MCF 10A (cell line): ENCODE measurements at regions not wholly inside any gene's neighbourhood (a gene's known extent, or its start where the extent isn't known, plus 50 kb on each side); places are given as distances from the start of the nearest gene placed in this dataset.

Experiments used
- BruUV-seq: library from RNA; stranded (reverse); fragments of 400-500 nt; replicated peaks from 2 replicates; lab custom pipeline; 2021; lab: Mats Ljungman, UMichigan
- CTCF ChIA-PET: fragments of 300-600 bp; sonication (Branson Sonifier 250); formaldehyde crosslinking; extraction: SDS; loops from one replicate; lab custom pipeline; 2021; ENCODE audit warnings: antibody characterized with exemption, inconsistent platforms; lab: Yijun Ruan, JAX
- POLR2A ChIA-PET: fragments of 300-600, 350-650 bp; sonication (Branson Sonifier 250); formaldehyde crosslinking; extraction: SDS; loops from one replicate; lab custom pipeline; 2020; ENCODE audit warnings: antibody characterized with exemption, inconsistent platforms; lab: Yijun Ruan, JAX
- DNase-seq: peaks from one replicate; pipeline ENCODE4 v3.0.0-alpha.2; 2018; ENCODE audit not compliant: unreplicated experiment
- H3K27ac Mint-ChIP-seq: one replicate; pipeline ENCODE4 v1.8.0; 2022; ENCODE audit warnings: mild to moderate bottlenecking, low read depth, mixed read lengths; ENCODE audit not compliant: unreplicated experiment
- H3K27me3 Mint-ChIP-seq: one replicate; pipeline ENCODE4 v1.8.0; 2022; ENCODE audit warnings: mixed read lengths; ENCODE audit not compliant: insufficient read depth, unreplicated experiment
- H3K36me3 Mint-ChIP-seq: one replicate; pipeline ENCODE4 v1.8.0; 2022; ENCODE audit warnings: mild to moderate bottlenecking, moderate library complexity, mixed read lengths; ENCODE audit not compliant: insufficient read depth, unreplicated experiment
- H3K4me1 Mint-ChIP-seq: one replicate; pipeline ENCODE4 v1.8.0; 2022; ENCODE audit warnings: mixed read lengths; ENCODE audit not compliant: insufficient read depth, unreplicated experiment
- H3K4me3 Mint-ChIP-seq: one replicate; pipeline ENCODE4 v1.8.0; 2022; ENCODE audit warnings: mild to moderate bottlenecking, moderate library complexity, mixed read lengths; ENCODE audit not compliant: unreplicated experiment
- H3K9me3 Mint-ChIP-seq: one replicate; pipeline ENCODE4 v1.8.0; 2022; ENCODE audit warnings: mixed read lengths; ENCODE audit not compliant: unreplicated experiment
- intact Hi-C: fragments of 100-400 bp; cut with micrococcal nuclease; formaldehyde crosslinking; loops from 2 replicates; pipeline ENCODE4 v1.14.1; 2022
- TF ChIP-seq, protein P1 (sequence below): fragments of 200-600 bp; IDR thresholded peaks from one replicate; pipeline ENCODE4 v1.8.0; 2022; ENCODE audit warnings: antibody characterized with exemption, mild to moderate bottlenecking; ENCODE audit not compliant: unreplicated experiment

DNA sequence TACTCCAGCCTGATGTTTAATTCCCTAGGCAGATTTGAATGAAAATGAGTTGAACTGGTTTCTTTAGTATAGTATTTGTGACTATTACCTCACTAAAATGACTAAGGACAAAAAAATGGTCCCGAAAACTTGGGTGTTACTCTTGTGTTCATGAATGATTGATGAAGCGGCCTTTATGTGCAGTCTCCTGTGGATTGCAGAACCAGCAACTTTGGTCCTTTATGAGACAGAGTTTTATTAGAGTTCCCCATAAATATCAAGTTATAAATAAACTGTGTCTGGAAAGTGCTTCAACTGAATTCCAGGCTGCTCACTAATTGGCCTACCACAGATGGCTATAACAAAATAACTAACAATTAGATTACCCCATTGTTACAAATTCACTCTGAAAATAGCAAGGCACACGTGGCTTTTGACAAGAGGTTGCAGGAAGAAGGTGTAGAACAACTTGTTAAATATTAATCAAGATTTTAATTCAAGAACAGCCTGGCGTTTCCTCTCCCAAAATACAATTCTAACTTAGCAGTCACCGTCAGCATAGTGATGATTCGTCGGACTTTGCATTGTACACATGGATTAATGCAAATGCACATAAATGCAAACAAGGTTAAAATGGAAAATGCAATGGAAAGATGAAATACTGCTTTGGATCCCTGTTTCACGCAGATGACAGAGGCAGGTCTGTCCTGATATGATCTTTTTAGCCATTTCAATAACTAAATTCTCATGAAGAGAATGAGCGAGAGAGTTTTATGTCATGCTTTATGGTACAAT is 567.3 kb upstream of the ZNF717 start:
- DNase-seq, result no peak
- Mint-ChIP-seq H3K9me3 (no peaks in the 10 kb centered on the region), H3K27ac (no peak overlapping the region), H3K4me3 (no peak overlapping the region), H3K4me1 (no peaks in the 10 kb centered on the region), H3K27me3 (peaks cover 37% of the 10 kb centered on the region), H3K36me3 (no peaks in the 10 kb centered on the region)
- ChIA-PET CTCF (no interaction called here), POLR2A (no interaction called here)
- intact Hi-C loops, result no loop called here
- no TSS peak for BruUV-seq
- TF ChIP-seq, protein P1, sequence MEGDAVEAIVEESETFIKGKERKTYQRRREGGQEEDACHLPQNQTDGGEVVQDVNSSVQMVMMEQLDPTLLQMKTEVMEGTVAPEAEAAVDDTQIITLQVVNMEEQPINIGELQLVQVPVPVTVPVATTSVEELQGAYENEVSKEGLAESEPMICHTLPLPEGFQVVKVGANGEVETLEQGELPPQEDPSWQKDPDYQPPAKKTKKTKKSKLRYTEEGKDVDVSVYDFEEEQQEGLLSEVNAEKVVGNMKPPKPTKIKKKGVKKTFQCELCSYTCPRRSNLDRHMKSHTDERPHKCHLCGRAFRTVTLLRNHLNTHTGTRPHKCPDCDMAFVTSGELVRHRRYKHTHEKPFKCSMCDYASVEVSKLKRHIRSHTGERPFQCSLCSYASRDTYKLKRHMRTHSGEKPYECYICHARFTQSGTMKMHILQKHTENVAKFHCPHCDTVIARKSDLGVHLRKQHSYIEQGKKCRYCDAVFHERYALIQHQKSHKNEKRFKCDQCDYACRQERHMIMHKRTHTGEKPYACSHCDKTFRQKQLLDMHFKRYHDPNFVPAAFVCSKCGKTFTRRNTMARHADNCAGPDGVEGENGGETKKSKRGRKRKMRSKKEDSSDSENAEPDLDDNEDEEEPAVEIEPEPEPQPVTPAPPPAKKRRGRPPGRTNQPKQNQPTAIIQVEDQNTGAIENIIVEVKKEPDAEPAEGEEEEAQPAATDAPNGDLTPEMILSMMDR, result no peak

DNA sequence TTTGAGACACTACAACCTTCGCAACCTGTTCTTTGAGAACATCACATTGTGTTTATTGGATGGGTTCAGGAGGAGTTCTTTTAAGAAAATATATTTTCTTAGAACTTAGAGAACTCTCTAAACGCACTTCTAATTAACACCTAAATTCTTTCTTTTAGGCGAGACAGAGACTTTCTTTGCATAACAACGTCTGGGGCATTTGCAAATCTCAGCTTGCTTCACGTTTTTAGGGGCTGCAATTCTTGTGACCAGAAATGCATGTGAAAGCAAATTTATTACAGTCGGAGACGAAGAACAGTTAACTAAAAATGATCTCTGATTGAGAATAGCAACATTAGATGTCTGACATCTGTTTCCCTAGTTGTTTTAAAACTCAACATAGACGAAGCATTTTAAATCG is 568.3 kb upstream of the ZNF717 start:
- intact Hi-C loops, result no loop called here
- CTCF ChIA-PET, result no interaction called here
- POLR2A ChIA-PET, result no interaction called here
- TF ChIP-seq, protein P1, result no peak
- Mint-ChIP-seq H3K4me1 (no peaks in the 10 kb centered on the region), H3K27ac (no peak overlapping the region), H3K9me3 (no peaks in the 10 kb centered on the region), H3K36me3 (no peaks in the 10 kb centered on the region), H3K4me3 (no peak overlapping the region), H3K27me3 (peaks cover 47% of the 10 kb centered on the region)
- BruUV-seq, result no TSS peak
- DNase-seq, result no peak

DNA sequence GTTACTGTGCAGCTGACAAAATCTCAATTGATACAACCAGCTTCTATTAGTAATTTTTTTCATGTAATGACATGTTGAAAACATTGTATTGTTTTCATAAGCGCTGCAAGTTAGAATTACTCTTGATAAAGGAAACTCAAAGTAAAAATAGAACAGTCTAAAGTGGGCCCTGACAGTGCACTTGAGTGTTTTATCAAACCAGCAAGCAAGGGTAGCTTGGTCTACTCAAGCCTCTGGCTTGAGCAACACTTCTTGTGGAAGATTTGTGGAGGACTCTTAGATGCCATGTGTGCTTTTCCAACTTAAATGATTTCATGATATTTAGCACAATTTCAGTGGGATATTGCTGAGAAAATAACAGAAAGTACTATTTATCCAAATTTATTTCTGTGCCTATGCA is 575.7 kb upstream of the ZNF717 start:
- no peaks in the 10 kb centered on the region for H3K36me3 Mint-ChIP-seq
- TF ChIP-seq, protein P1, result no peak
- CTCF ChIA-PET, result interaction anchor here (0.6 kb wide), 1 partner anchor 8 kb away, joined by 3 read pairs; no protein-coding TSS in a partner anchor

DNA sequence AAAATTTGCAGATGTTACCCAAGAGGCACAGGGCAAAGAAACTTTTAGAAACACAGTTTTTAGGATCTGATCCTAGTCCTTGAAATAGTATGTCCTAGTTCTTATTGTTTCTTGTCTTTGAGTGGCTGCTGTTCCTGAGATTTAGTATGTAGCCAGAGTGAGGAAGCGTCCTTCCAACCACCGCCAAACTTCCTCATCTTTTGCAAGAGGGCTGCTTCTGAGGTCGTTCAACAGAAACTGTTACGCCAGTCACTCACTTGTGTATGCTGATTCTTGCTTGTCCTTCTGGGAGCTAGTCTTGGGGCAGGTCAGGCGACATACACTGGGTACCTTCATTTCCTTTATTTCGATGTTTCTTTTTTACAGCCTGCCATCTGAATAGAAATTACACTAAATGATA is 577.3 kb upstream of the ZNF717 start:
- no TSS peak for BruUV-seq
- TF ChIP-seq, protein P1, result no peak
- ChIA-PET POLR2A (no interaction called here), CTCF (interaction anchor here (0.5 kb wide), 1 partner anchor 134 kb away, joined by 4 read pairs; no protein-coding TSS in a partner anchor)
- intact Hi-C loops, result no loop called here
- H3K27ac Mint-ChIP-seq, result no peak overlapping the region
- no peak overlapping the region for H3K4me3 Mint-ChIP-seq
- DNase-seq, result no peak
- no peaks in the 10 kb centered on the region for H3K36me3 Mint-ChIP-seq
- no peaks in the 10 kb centered on the region for H3K4me1 Mint-ChIP-seq
- no peaks in the 10 kb centered on the region for H3K9me3 Mint-ChIP-seq
- H3K27me3 Mint-ChIP-seq, result peaks cover 53% of the 10 kb centered on the region

More for the DNA sequence above, 575.7 kb upstream of the ZNF717 start:
- no peaks in the 10 kb centered on the region for H3K4me1 Mint-ChIP-seq
- DNase-seq, result no peak
- no peak overlapping the region for H3K4me3 Mint-ChIP-seq
- H3K27me3 Mint-ChIP-seq, result peaks cover 63% of the 10 kb centered on the region
- POLR2A ChIA-PET, result no interaction called here
- H3K9me3 Mint-ChIP-seq, result no peaks in the 10 kb centered on the region
- intact Hi-C loops, result no loop called here
- H3K27ac Mint-ChIP-seq, result no peak overlapping the region
- no TSS peak for BruUV-seq
